H9 (cell line): ENCODE measurements at regions not wholly inside any gene's neighbourhood (a gene's known extent, or its start where the extent isn't known, plus 50 kb on each side); places are given as distances from the start of the nearest gene placed in this dataset.
A peak's percentile ranks its signal among the peaks of the same experiment; 100 is the strongest.

Experiments
- DNase-seq: peaks from one replicate; pipeline ENCODE4 v3.0.0-alpha.2; 2017
- H2AFZ ChIP-seq: one replicate; pipeline ENCODE4 v1.6.1; 2013; ENCODE audit warnings: mild to moderate bottlenecking, low read length, control low read depth, moderate library complexity
- H2AK5ac ChIP-seq: 2 replicates; pipeline ENCODE4 v1.6.1; 2013; ENCODE audit warnings: low read length, control low read depth, mixed read lengths; ENCODE audit not compliant: insufficient read length
- H2BK120ac ChIP-seq: one replicate; pipeline ENCODE4 v1.6.1; 2013; ENCODE audit warnings: low read depth, mild to moderate bottlenecking, low read length, control low read depth, inconsistent platforms; ENCODE audit not compliant: poor library complexity, severe bottlenecking
- H2BK12ac ChIP-seq: 2 replicates; pipeline ENCODE4 v1.6.1; 2013; ENCODE audit warnings: low read length, control low read depth, mixed read lengths, low read depth; ENCODE audit not compliant: insufficient read length
- H2BK15ac ChIP-seq: 2 replicates; pipeline ENCODE4 v1.6.1; 2013; ENCODE audit warnings: low read depth, low read length, control low read depth
- H2BK20ac ChIP-seq: one replicate; pipeline ENCODE4 v1.6.1; 2013; ENCODE audit warnings: low read depth, mild to moderate bottlenecking, low read length, control low read depth, inconsistent platforms; ENCODE audit not compliant: poor library complexity, severe bottlenecking
- H2BK5ac ChIP-seq: 2 replicates; pipeline ENCODE4 v1.6.1; 2013; ENCODE audit warnings: low read length, control low read depth, mixed read lengths; ENCODE audit not compliant: insufficient read length
- H3K14ac ChIP-seq: 2 replicates; pipeline ENCODE4 v1.6.1; 2013; ENCODE audit warnings: low read length, control low read depth; ENCODE audit not compliant: insufficient read depth
- H3K18ac ChIP-seq: 2 replicates; pipeline ENCODE4 v1.6.1; 2013; ENCODE audit warnings: low read depth, mild to moderate bottlenecking, mixed read lengths, low read length, control low read depth; ENCODE audit not compliant: insufficient read length
- H3K23ac ChIP-seq: 2 replicates; pipeline ENCODE4 v1.6.1; 2013; ENCODE audit warnings: low read length, control low read depth, mixed read lengths, low read depth; ENCODE audit not compliant: insufficient read length
- H3K23me2 ChIP-seq: 2 replicates; pipeline ENCODE4 v1.6.1; 2013; ENCODE audit warnings: low read depth, mild to moderate bottlenecking, mixed read lengths, low read length, control low read depth; ENCODE audit not compliant: insufficient read length, poor library complexity, severe bottlenecking
- H3K27ac ChIP-seq: 2 replicates; pipeline ENCODE4 v1.5.1; 2013; ENCODE audit warnings: low read length, control low read depth, mixed read lengths, low read depth; ENCODE audit not compliant: insufficient read length
- H3K27me3 ChIP-seq: 2 replicates; pipeline ENCODE4 v1.6.1; 2013; ENCODE audit warnings: low read length, control low read depth, inconsistent platforms; ENCODE audit not compliant: insufficient read depth
- H3K4ac ChIP-seq: 2 replicates; pipeline ENCODE4 v1.6.1; 2013; ENCODE audit warnings: low read depth, mild to moderate bottlenecking, control low read depth, inconsistent platforms, low read length, moderate library complexity
- H3K4me1 ChIP-seq: 2 replicates; pipeline ENCODE4 v1.6.1; 2013; ENCODE audit warnings: low read length, control low read depth, inconsistent platforms; ENCODE audit not compliant: insufficient read depth
- H3K4me2 ChIP-seq: 2 replicates; pipeline ENCODE4 v1.6.1; 2013; ENCODE audit warnings: low read length, control low read depth, mixed read lengths; ENCODE audit not compliant: insufficient read length, insufficient read depth
- H3K56ac ChIP-seq: 2 replicates; pipeline ENCODE4 v1.6.1; 2013; ENCODE audit warnings: low read depth, mild to moderate bottlenecking, mixed read lengths, low read length, control low read depth; ENCODE audit not compliant: insufficient read length
- H3K79me1 ChIP-seq: 2 replicates; pipeline ENCODE4 v1.6.1; 2013; ENCODE audit warnings: low read depth, mild to moderate bottlenecking, moderate library complexity, low read length, control low read depth, inconsistent platforms; ENCODE audit not compliant: insufficient read depth, poor library complexity, severe bottlenecking
- H3K79me2 ChIP-seq: 2 replicates; pipeline ENCODE4 v1.6.1; 2013; ENCODE audit warnings: low read length, control low read depth, inconsistent platforms; ENCODE audit not compliant: insufficient read depth
- H3K9ac ChIP-seq: 2 replicates; pipeline ENCODE4 v1.6.1; 2013; ENCODE audit warnings: low read length, control low read depth, mixed read lengths; ENCODE audit not compliant: insufficient read length; ENCODE audit errors: extremely low read depth
- H3K9me3 ChIP-seq: one replicate; pipeline ENCODE4 v1.6.1; 2013; ENCODE audit warnings: low read depth, low read length, inconsistent platforms; ENCODE audit not compliant: control insufficient read depth
- H3T11ph ChIP-seq: one replicate; pipeline ENCODE4 v1.6.1; 2013; ENCODE audit warnings: mild to moderate bottlenecking, low read length, control low read depth, inconsistent platforms
- H4K20me1 ChIP-seq: one replicate; pipeline ENCODE4 v1.6.1; 2013; ENCODE audit not compliant: control insufficient read depth, insufficient read length, insufficient read depth
- H4K5ac ChIP-seq: 2 replicates; pipeline ENCODE4 v1.6.1; 2013; ENCODE audit warnings: low read depth, mild to moderate bottlenecking, mixed read lengths, low read length, control low read depth; ENCODE audit not compliant: insufficient read length
- H4K8ac ChIP-seq: replicated peaks from 2 replicates; pipeline ENCODE4 v1.6.1; 2013; ENCODE audit warnings: low read length, control low read depth, mixed read lengths, low read depth; ENCODE audit not compliant: insufficient read length
- H4K91ac ChIP-seq: 2 replicates; pipeline ENCODE4 v1.6.1; 2013; ENCODE audit warnings: low read depth, mild to moderate bottlenecking, moderate library complexity, mixed read lengths, low read length, control low read depth; ENCODE audit not compliant: insufficient read length
- H3K27ac Mint-ChIP-seq, 3 experiments: 2 replicates in 2 of 3; 3 replicates in 1 of 3; pipeline ENCODE4 v1.8.0; 2020 to 2021; ENCODE audit warnings: mixed read lengths in 3 of 3, mild to moderate bottlenecking in 1 of 3, moderate library complexity in 1 of 3
- H3K27me3 Mint-ChIP-seq: 2 replicates; pipeline ENCODE4 v1.8.0; 2021; ENCODE audit warnings: low read depth, mild to moderate bottlenecking, moderate library complexity, mixed read lengths
- H3K36me3 Mint-ChIP-seq, 3 experiments: 2 replicates in 2 of 3; 3 replicates in 1 of 3; pipeline ENCODE4 v1.8.0; 2020 to 2021; ENCODE audit warnings: low read depth in 3 of 3, mixed read lengths in 3 of 3; ENCODE audit not compliant: insufficient read depth in 1 of 3
- H3K4me1 Mint-ChIP-seq, 2 experiments: 2 replicates each; pipeline ENCODE4 v1.8.0; 2020; ENCODE audit warnings: mixed read lengths in 2 of 2
- H3K4me3 Mint-ChIP-seq, 2 experiments: 2 replicates in 1 of 2; 3 replicates in 1 of 2; pipeline ENCODE4 v1.8.0; 2020 to 2021; ENCODE audit warnings: mild to moderate bottlenecking in 2 of 2, mixed read lengths in 2 of 2, moderate library complexity in 1 of 2
- H3K9me3 Mint-ChIP-seq, 2 experiments: 2 replicates in 1 of 2; 3 replicates in 1 of 2; pipeline ENCODE4 v1.8.0; 2020; ENCODE audit warnings: mild to moderate bottlenecking in 2 of 2, mixed read lengths in 2 of 2, moderate library complexity in 1 of 2
- WGBS: extraction: QIAGEN DNeasy Blood & Tissue Kit; methylation state at CpG from one replicate; pipeline ENCODE4 v1.1.7; 2013; ENCODE audit warnings: missing lambda C conversion rate, low lambda C conversion rate, mixed read lengths; ENCODE audit not compliant: insufficient read length; ENCODE audit errors: extremely low coverage; 5-methylcytosine and 5-hydroxymethylcytosine counted together
- TF ChIP-seq, protein P1 (sequence below): fragments of 200-600 bp; sonication (generic); conservative IDR thresholded peaks from 3 replicates; pipeline ENCODE4 v1.8.0; 2021; ENCODE audit warnings: antibody characterized with exemption, mild to moderate bottlenecking

DNA sequence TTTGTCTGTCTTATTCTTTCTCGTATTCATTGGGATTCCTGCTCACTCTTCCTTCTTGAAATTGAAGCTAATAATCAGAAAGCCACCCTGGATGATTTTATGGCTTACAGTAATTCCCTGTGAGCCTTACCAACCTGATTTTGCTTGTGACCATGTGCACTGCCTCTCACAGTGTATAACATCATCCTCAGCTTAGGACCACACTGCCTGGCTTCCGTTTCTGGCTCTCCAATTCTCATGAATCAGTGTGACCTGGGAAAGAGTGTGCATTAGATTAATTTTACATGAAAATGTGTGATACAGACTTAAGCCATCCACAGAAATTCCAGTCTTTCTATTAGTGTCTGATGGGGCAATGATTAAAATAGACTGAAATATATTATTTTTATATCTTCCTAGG is 126.8 kb upstream of the DMRT1 start:
- Histone ChIP-seq H2BK5ac (no peak overlapping the region), H3K4me1 (no peaks in the 10 kb centered on the region), H4K5ac (no peak overlapping the region), H4K91ac (no peak overlapping the region), H3K9ac (no peak overlapping the region), H3K9me3 (no peaks in the 10 kb centered on the region), H2BK15ac (no peak overlapping the region), H3K23me2 (no peaks in the 10 kb centered on the region), H2BK20ac (no peak overlapping the region), H4K20me1 (no peaks in the 10 kb centered on the region), H3K4ac (no peak overlapping the region), H3K14ac (no peak overlapping the region), H3K79me2 (no peaks in the 10 kb centered on the region), H3T11ph (no peak overlapping the region), H3K27me3 (no peaks in the 10 kb centered on the region), H3K56ac (no peak overlapping the region), H2BK120ac (no peak overlapping the region), H2AFZ (no peak overlapping the region), H3K23ac (no peak overlapping the region), H3K79me1 (no peaks in the 10 kb centered on the region), H2AK5ac (no peak overlapping the region), H2BK12ac (no peak overlapping the region), H3K27ac (no peak overlapping the region), H4K8ac (no peak overlapping the region), H3K18ac (no peak overlapping the region), H3K4me2 (no peak overlapping the region)
- H3K9me3 Mint-ChIP-seq, result no peaks in the 10 kb centered on the region
- H3K4me1 Mint-ChIP-seq, result peaks cover 0 to 3% of the 10 kb centered on the region in 2 experiments; a peak in 2 of 4 replicates
- WGBS, result no CpG with 5 or more reads among the region's 2 CpGs
- TF ChIP-seq, protein P1, sequence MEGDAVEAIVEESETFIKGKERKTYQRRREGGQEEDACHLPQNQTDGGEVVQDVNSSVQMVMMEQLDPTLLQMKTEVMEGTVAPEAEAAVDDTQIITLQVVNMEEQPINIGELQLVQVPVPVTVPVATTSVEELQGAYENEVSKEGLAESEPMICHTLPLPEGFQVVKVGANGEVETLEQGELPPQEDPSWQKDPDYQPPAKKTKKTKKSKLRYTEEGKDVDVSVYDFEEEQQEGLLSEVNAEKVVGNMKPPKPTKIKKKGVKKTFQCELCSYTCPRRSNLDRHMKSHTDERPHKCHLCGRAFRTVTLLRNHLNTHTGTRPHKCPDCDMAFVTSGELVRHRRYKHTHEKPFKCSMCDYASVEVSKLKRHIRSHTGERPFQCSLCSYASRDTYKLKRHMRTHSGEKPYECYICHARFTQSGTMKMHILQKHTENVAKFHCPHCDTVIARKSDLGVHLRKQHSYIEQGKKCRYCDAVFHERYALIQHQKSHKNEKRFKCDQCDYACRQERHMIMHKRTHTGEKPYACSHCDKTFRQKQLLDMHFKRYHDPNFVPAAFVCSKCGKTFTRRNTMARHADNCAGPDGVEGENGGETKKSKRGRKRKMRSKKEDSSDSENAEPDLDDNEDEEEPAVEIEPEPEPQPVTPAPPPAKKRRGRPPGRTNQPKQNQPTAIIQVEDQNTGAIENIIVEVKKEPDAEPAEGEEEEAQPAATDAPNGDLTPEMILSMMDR, result no peak
- DNase-seq, result no peak
- H3K27me3 Mint-ChIP-seq, result no peaks in the 10 kb centered on the region
- H3K36me3 Mint-ChIP-seq, result peaks cover 19 to 26% (median 25%) of the 10 kb centered on the region in 3 experiments
- no peak overlapping the region for H3K4me3 Mint-ChIP-seq
- peak overlapping the region in 1 of 3 experiments; percentile 24; a peak in 1 of 7 replicates for H3K27ac Mint-ChIP-seq
